ENCODE measurements at regions not wholly inside any gene's neighbourhood (a gene's known extent, or its start where the extent isn't known, plus 50 kb on each side); places are given as distances from the start of the nearest gene placed in this dataset.
"Not testable (repeated sequence)": the region's sequence is repeated elsewhere in the genome, so short reads cannot be mapped to it uniquely, and the experiment has no call there.

DNA sequence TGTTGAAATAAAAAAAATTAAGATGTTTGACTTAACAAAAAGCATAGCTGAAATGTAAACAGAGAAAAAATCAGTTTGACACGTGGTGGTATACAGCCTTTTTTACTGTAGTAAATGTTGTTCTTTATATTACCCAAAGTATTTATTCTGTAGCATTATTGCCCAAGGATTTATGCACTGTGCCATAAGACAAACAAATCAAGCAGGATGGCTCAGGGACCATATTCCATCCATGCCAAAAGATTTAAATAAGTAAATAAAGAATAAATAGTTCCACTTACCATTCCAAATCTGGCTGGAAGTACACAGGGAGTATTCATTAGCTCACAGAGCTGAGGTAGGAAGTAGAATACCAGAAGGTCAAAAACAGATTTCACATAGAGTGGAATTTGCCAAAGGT lies 666.7 kb upstream of the CADM2 start:
- TF ChIP-seq TAF1 (IDR thresholded peaks at IDR 0.05; ENCODE audit: borderline replicate concordance, low read depth, low read length) (no peak), POLR2AphosphoS5 (IDR thresholded peaks at IDR 0.05; ENCODE audit: low read depth, low read length) (no peak), POLR2A (IDR thresholded peaks at IDR 0.05; ENCODE audit: low read depth, low read length) (no peak)
- no peak for FAIRE-seq
- DNase-seq (ENCODE audit: insufficient read length): no peak

DNA sequence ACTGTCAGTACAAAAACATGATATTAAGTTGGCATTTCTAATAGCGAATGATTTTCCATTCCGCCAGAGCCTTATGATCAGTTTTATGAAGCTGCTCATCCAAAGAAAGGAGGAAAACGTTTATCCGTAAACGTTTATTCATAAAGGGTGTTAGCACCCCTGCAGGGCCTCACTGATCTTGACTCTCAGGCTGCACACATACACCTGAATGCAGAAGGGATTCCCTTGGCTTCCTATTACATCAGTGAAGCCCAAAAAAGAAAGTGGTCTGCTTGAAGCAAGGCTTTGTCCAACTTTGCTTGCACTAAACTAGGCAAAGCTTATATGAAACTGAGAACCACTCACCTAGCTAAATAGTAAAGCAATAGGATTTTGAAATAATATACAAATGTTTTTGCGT lies 659.5 kb upstream of the CADM2 start:
- DNase-seq (ENCODE audit: insufficient read length): no peak
- no peak for FAIRE-seq
- TF ChIP-seq POLR2A (IDR thresholded peaks at IDR 0.05; ENCODE audit: low read depth, low read length) (no peak), POLR2AphosphoS5 (IDR thresholded peaks at IDR 0.05; ENCODE audit: low read depth, low read length) (no peak), TAF1 (IDR thresholded peaks at IDR 0.05; ENCODE audit: borderline replicate concordance, low read depth, low read length) (no peak)

DNA sequence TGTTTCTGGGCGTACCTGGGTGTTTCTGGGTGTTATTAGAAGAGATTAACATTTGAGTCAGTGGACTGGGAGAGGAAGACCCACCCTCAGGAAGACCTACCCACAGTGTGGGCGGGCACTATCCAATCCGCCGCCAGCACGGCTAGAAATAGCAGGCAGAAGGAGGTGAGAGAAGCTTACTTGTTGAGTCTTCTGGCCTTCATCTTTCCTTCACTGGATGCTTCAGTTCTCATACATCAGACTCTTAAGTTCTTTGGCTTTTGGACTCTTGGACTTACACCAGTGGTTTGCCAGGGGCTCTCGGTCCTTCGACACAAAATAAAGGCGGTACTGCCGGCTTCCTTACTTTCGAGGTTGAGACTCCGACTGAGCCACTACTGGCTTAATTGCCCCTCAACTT lies 654.6 kb upstream of the CADM2 start:
- TF ChIP-seq POLR2A (IDR thresholded peaks at IDR 0.05; ENCODE audit: low read depth, low read length): no peak
- no peak for TF ChIP-seq POLR2AphosphoS5 (IDR thresholded peaks at IDR 0.05; ENCODE audit: low read depth, low read length)
- TF ChIP-seq TAF1 (IDR thresholded peaks at IDR 0.05; ENCODE audit: borderline replicate concordance, low read depth, low read length): no peak
- DNase-seq (ENCODE audit: insufficient read length): no peak
- no peak for FAIRE-seq

DNA sequence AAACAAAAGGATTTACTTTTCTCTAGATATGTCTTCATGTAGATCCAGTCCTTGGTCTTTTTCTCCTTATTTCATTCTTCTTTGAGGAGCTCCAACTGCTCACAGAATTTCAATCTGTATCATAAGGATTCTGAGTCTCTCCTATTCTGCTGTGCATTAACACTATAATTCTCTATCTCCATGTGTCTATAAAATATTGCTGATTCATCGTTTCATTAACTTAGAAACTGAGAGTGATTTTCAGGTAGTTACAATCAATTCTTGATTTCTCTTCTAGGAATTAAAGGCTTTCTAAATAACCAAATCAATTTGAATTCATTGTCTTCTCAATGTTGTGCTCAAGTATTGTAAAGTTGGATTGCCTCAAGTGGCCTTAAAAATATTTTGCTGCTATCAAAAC lies 651.5 kb upstream of the CADM2 start:
- FAIRE-seq (no peak), DNase-seq (ENCODE audit: insufficient read length) (no peak)
- TF ChIP-seq POLR2A (IDR thresholded peaks at IDR 0.05; ENCODE audit: low read depth, low read length): no peak
- TF ChIP-seq POLR2AphosphoS5 (IDR thresholded peaks at IDR 0.05; ENCODE audit: low read depth, low read length): no peak
- TF ChIP-seq TAF1 (IDR thresholded peaks at IDR 0.05; ENCODE audit: borderline replicate concordance, low read depth, low read length): no peak

DNA sequence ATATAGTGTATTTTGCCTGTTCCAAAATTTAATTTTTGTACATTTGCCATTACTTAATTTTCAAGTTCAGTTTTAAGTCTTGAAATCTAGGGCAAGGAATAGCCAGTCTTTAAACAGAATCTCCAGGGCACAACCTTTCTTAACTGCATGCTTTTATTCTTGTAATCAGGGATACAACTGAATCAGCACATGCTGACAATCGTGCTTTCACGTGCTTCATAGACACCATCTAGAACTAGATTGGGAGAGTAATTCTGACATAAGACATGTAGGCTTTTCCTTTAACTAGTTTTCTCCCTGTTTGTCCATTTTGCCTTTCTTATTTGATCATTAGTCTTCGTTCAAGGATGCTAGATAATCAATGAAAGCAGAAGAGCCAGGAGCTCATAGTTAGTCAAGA lies 650.4 kb upstream of the CADM2 start:
- DNase-seq (ENCODE audit: insufficient read length): no peak
- no peak for FAIRE-seq
- TF ChIP-seq POLR2AphosphoS5 (IDR thresholded peaks at IDR 0.05; ENCODE audit: low read depth, low read length): no peak
- no peak for TF ChIP-seq TAF1 (IDR thresholded peaks at IDR 0.05; ENCODE audit: borderline replicate concordance, low read depth, low read length)
- no peak for TF ChIP-seq POLR2A (IDR thresholded peaks at IDR 0.05; ENCODE audit: low read depth, low read length)

DNA sequence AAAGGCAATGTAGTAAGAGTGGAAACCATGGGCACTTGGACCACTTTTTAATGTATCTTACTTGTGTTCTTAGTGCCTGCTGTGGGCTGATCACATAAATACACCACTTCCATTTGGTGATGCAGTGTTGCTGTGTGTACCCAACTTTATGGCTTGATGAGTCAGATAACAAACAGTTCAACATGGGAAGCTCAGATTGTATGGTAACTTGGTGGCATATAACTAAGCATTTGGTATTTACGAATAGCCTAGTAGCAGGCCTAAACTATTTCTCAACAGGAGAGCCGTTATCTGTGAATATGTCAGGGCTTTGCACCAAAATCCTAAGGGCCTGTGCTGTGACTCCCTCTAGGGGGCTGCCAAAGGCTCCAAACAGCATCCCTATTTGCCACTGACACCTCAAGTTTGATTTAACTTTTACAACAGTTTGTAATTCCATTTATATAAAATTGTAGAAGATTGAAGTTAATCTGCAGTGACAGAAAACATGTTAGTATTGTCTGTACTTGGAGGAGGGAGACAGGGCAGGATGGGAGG lies 640.4 kb upstream of the CADM2 start:
- FAIRE-seq (no peak), DNase-seq (ENCODE audit: insufficient read length) (no peak)
- no peak for TF ChIP-seq POLR2AphosphoS5 (IDR thresholded peaks at IDR 0.05; ENCODE audit: low read depth, low read length)
- no peak for TF ChIP-seq TAF1 (IDR thresholded peaks at IDR 0.05; ENCODE audit: borderline replicate concordance, low read depth, low read length)
- no peak for TF ChIP-seq POLR2A (IDR thresholded peaks at IDR 0.05; ENCODE audit: low read depth, low read length)

DNA sequence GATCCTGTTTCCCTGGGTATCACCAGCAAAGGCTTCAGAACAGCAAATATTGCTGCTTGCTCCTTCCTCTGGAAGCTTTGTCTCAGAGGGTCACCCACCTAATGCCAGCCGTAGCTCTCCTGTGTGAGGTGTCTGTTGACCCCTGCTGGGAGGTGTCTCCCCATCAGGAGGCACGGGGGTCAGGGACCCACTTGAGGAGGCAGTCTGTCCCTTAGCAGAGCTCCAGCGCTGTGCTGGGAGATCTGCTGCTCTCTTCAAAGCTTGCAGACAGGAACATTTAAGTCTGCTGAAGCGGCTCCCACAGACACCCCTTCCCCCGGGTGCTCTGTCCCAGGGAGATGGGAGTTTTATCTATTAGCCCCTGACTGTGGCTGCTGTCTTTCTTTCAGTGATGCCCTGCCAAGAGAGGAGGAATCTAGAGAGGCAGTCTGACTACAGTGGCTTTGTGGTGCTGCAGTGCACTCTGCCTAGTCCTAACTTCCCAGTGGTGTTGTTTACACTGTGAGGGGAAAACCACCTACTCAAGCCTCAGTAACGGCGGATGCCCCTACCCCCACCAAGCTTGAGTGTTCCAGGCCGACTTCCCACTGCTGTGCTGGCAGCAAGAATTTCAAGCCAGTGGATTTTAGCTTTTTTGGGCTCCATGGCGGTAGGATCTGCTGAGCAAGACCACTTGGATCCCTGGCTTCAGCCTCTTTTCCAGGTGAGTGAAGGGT lies 593.1 kb upstream of the CADM2 start:
- not testable (repeated sequence) for FAIRE-seq

More for the DNA sequence above, 593.1 kb upstream of the CADM2 start:
- DNase-seq (ENCODE audit: insufficient read length): not testable (repeated sequence)

All from GM12892 (cell line).